H9 (cell line): ENCODE measurements at regions not wholly inside any gene's neighbourhood (a gene's known extent, or its start where the extent isn't known, plus 50 kb on each side); places are given as distances from the start of the nearest gene placed in this dataset.
"Not testable (repeated sequence)": the region's sequence is repeated elsewhere in the genome, so short reads cannot be mapped to it uniquely, and the experiment has no call there.

Experiments
- DNase-seq: peaks from one replicate; pipeline ENCODE4 v3.0.0-alpha.2; 2017
- H2AFZ ChIP-seq: one replicate; pipeline ENCODE4 v1.6.1; 2013; ENCODE audit warnings: mild to moderate bottlenecking, low read length, control low read depth, moderate library complexity
- H2AK5ac ChIP-seq: 2 replicates; pipeline ENCODE4 v1.6.1; 2013; ENCODE audit warnings: low read length, control low read depth, mixed read lengths; ENCODE audit not compliant: insufficient read length
- H2BK120ac ChIP-seq: one replicate; pipeline ENCODE4 v1.6.1; 2013; ENCODE audit warnings: low read depth, mild to moderate bottlenecking, low read length, control low read depth, inconsistent platforms; ENCODE audit not compliant: poor library complexity, severe bottlenecking
- H2BK12ac ChIP-seq: 2 replicates; pipeline ENCODE4 v1.6.1; 2013; ENCODE audit warnings: low read length, control low read depth, mixed read lengths, low read depth; ENCODE audit not compliant: insufficient read length
- H2BK15ac ChIP-seq: 2 replicates; pipeline ENCODE4 v1.6.1; 2013; ENCODE audit warnings: low read depth, low read length, control low read depth
- H2BK20ac ChIP-seq: one replicate; pipeline ENCODE4 v1.6.1; 2013; ENCODE audit warnings: low read depth, mild to moderate bottlenecking, low read length, control low read depth, inconsistent platforms; ENCODE audit not compliant: poor library complexity, severe bottlenecking
- H2BK5ac ChIP-seq: 2 replicates; pipeline ENCODE4 v1.6.1; 2013; ENCODE audit warnings: low read length, control low read depth, mixed read lengths; ENCODE audit not compliant: insufficient read length
- H3K14ac ChIP-seq: 2 replicates; pipeline ENCODE4 v1.6.1; 2013; ENCODE audit warnings: low read length, control low read depth; ENCODE audit not compliant: insufficient read depth
- H3K18ac ChIP-seq: 2 replicates; pipeline ENCODE4 v1.6.1; 2013; ENCODE audit warnings: low read depth, mild to moderate bottlenecking, mixed read lengths, low read length, control low read depth; ENCODE audit not compliant: insufficient read length
- H3K23ac ChIP-seq: 2 replicates; pipeline ENCODE4 v1.6.1; 2013; ENCODE audit warnings: low read length, control low read depth, mixed read lengths, low read depth; ENCODE audit not compliant: insufficient read length
- H3K23me2 ChIP-seq: 2 replicates; pipeline ENCODE4 v1.6.1; 2013; ENCODE audit warnings: low read depth, mild to moderate bottlenecking, mixed read lengths, low read length, control low read depth; ENCODE audit not compliant: insufficient read length, poor library complexity, severe bottlenecking
- H3K27ac ChIP-seq: 2 replicates; pipeline ENCODE4 v1.5.1; 2013; ENCODE audit warnings: low read length, control low read depth, mixed read lengths, low read depth; ENCODE audit not compliant: insufficient read length
- H3K27me3 ChIP-seq: 2 replicates; pipeline ENCODE4 v1.6.1; 2013; ENCODE audit warnings: low read length, control low read depth, inconsistent platforms; ENCODE audit not compliant: insufficient read depth
- H3K4ac ChIP-seq: 2 replicates; pipeline ENCODE4 v1.6.1; 2013; ENCODE audit warnings: low read depth, mild to moderate bottlenecking, control low read depth, inconsistent platforms, low read length, moderate library complexity
- H3K4me1 ChIP-seq: 2 replicates; pipeline ENCODE4 v1.6.1; 2013; ENCODE audit warnings: low read length, control low read depth, inconsistent platforms; ENCODE audit not compliant: insufficient read depth
- H3K4me2 ChIP-seq: 2 replicates; pipeline ENCODE4 v1.6.1; 2013; ENCODE audit warnings: low read length, control low read depth, mixed read lengths; ENCODE audit not compliant: insufficient read length, insufficient read depth
- H3K56ac ChIP-seq: 2 replicates; pipeline ENCODE4 v1.6.1; 2013; ENCODE audit warnings: low read depth, mild to moderate bottlenecking, mixed read lengths, low read length, control low read depth; ENCODE audit not compliant: insufficient read length
- H3K79me1 ChIP-seq: 2 replicates; pipeline ENCODE4 v1.6.1; 2013; ENCODE audit warnings: low read depth, mild to moderate bottlenecking, moderate library complexity, low read length, control low read depth, inconsistent platforms; ENCODE audit not compliant: insufficient read depth, poor library complexity, severe bottlenecking
- H3K79me2 ChIP-seq: 2 replicates; pipeline ENCODE4 v1.6.1; 2013; ENCODE audit warnings: low read length, control low read depth, inconsistent platforms; ENCODE audit not compliant: insufficient read depth
- H3K9ac ChIP-seq: 2 replicates; pipeline ENCODE4 v1.6.1; 2013; ENCODE audit warnings: low read length, control low read depth, mixed read lengths; ENCODE audit not compliant: insufficient read length; ENCODE audit errors: extremely low read depth
- H3K9me3 ChIP-seq: one replicate; pipeline ENCODE4 v1.6.1; 2013; ENCODE audit warnings: low read depth, low read length, inconsistent platforms; ENCODE audit not compliant: control insufficient read depth
- H3T11ph ChIP-seq: one replicate; pipeline ENCODE4 v1.6.1; 2013; ENCODE audit warnings: mild to moderate bottlenecking, low read length, control low read depth, inconsistent platforms
- H4K20me1 ChIP-seq: one replicate; pipeline ENCODE4 v1.6.1; 2013; ENCODE audit not compliant: control insufficient read depth, insufficient read length, insufficient read depth
- H4K5ac ChIP-seq: 2 replicates; pipeline ENCODE4 v1.6.1; 2013; ENCODE audit warnings: low read depth, mild to moderate bottlenecking, mixed read lengths, low read length, control low read depth; ENCODE audit not compliant: insufficient read length
- H4K8ac ChIP-seq: replicated peaks from 2 replicates; pipeline ENCODE4 v1.6.1; 2013; ENCODE audit warnings: low read length, control low read depth, mixed read lengths, low read depth; ENCODE audit not compliant: insufficient read length
- H4K91ac ChIP-seq: 2 replicates; pipeline ENCODE4 v1.6.1; 2013; ENCODE audit warnings: low read depth, mild to moderate bottlenecking, moderate library complexity, mixed read lengths, low read length, control low read depth; ENCODE audit not compliant: insufficient read length
- H3K27ac Mint-ChIP-seq, 3 experiments: 2 replicates in 2 of 3; 3 replicates in 1 of 3; pipeline ENCODE4 v1.8.0; 2020 to 2021; ENCODE audit warnings: mixed read lengths in 3 of 3, mild to moderate bottlenecking in 1 of 3, moderate library complexity in 1 of 3
- H3K27me3 Mint-ChIP-seq: 2 replicates; pipeline ENCODE4 v1.8.0; 2021; ENCODE audit warnings: low read depth, mild to moderate bottlenecking, moderate library complexity, mixed read lengths
- H3K36me3 Mint-ChIP-seq, 3 experiments: 2 replicates in 2 of 3; 3 replicates in 1 of 3; pipeline ENCODE4 v1.8.0; 2020 to 2021; ENCODE audit warnings: low read depth in 3 of 3, mixed read lengths in 3 of 3; ENCODE audit not compliant: insufficient read depth in 1 of 3
- H3K4me1 Mint-ChIP-seq, 2 experiments: 2 replicates each; pipeline ENCODE4 v1.8.0; 2020; ENCODE audit warnings: mixed read lengths in 2 of 2
- H3K4me3 Mint-ChIP-seq, 2 experiments: 2 replicates in 1 of 2; 3 replicates in 1 of 2; pipeline ENCODE4 v1.8.0; 2020 to 2021; ENCODE audit warnings: mild to moderate bottlenecking in 2 of 2, mixed read lengths in 2 of 2, moderate library complexity in 1 of 2
- H3K9me3 Mint-ChIP-seq, 2 experiments: 2 replicates in 1 of 2; 3 replicates in 1 of 2; pipeline ENCODE4 v1.8.0; 2020; ENCODE audit warnings: mild to moderate bottlenecking in 2 of 2, mixed read lengths in 2 of 2, moderate library complexity in 1 of 2
- CTCF ChIP-seq: fragments of 200-600 bp; sonication (generic); conservative IDR thresholded peaks from 3 replicates; pipeline ENCODE4 v1.8.0; 2021; ENCODE audit warnings: antibody characterized with exemption, mild to moderate bottlenecking
- WGBS: extraction: QIAGEN DNeasy Blood & Tissue Kit; methylation state at CpG from one replicate; pipeline ENCODE4 v1.1.7; 2013; ENCODE audit warnings: missing lambda C conversion rate, low lambda C conversion rate, mixed read lengths; ENCODE audit not compliant: insufficient read length; ENCODE audit errors: extremely low coverage; 5-methylcytosine and 5-hydroxymethylcytosine counted together

GRCh38 chr13:25001476-25002206 is 94.3 kb upstream of the PABPC3 start:
- Histone ChIP-seq H3K79me2 (no peaks in the 10 kb centered on the region), H2BK20ac (no peak overlapping the region), H3K4me1 (peaks cover 2% of the 10 kb centered on the region; the same call in 1 of the 2 replicates), H4K20me1 (no peaks in the 10 kb centered on the region), H3K23ac (no peak overlapping the region), H3K56ac (no peak overlapping the region), H3K4ac (no peak overlapping the region), H2BK12ac (no peak overlapping the region), H4K5ac (no peak overlapping the region), H3K27ac (no peak overlapping the region), H2BK15ac (no peak overlapping the region), H3K79me1 (no peaks in the 10 kb centered on the region), H3K23me2 (no peaks in the 10 kb centered on the region), H3K14ac (no peak overlapping the region), H2BK5ac (no peak overlapping the region), H3K9ac (no peak overlapping the region), H3K18ac (no peak overlapping the region), H3K9me3 (no peaks in the 10 kb centered on the region), H2BK120ac (no peak overlapping the region), H4K8ac (no peak overlapping the region), H2AK5ac (no peak overlapping the region), H2AFZ (no peak overlapping the region), H4K91ac (no peak overlapping the region), H3K4me2 (no peak overlapping the region), H3K27me3 (no peaks in the 10 kb centered on the region), H3T11ph (no peak overlapping the region)
- Mint-ChIP-seq H3K36me3 (no peaks in the 10 kb centered on the region), H3K4me1 (peaks cover 8 to 9% of the 10 kb centered on the region in 2 experiments), H3K27ac (no peak overlapping the region; a peak in 1 of 7 replicates), H3K27me3 (peaks cover 1% of the 10 kb centered on the region; the same call in 1 of the 2 replicates), H3K4me3 (no peak overlapping the region), H3K9me3 (no peaks in the 10 kb centered on the region)
- DNase-seq = no peak
- WGBS = no CpG with 5 or more reads among the region's 11 CpGs
- no peak for TF ChIP-seq CTCF

- H3K56ac ChIP-seq, H3K27me3 ChIP-seq, H2BK12ac ChIP-seq, H3T11ph ChIP-seq, DNase-seq, H3K79me2 ChIP-seq, H4K5ac ChIP-seq, H3K4me1 ChIP-seq, H3K9me3 Mint-ChIP-seq, H3K9me3 ChIP-seq, H4K91ac ChIP-seq, H2BK5ac ChIP-seq, H3K79me1 ChIP-seq, H2AK5ac ChIP-seq, H3K23ac ChIP-seq, H3K18ac ChIP-seq, H3K14ac ChIP-seq, H2AFZ ChIP-seq, H3K4ac ChIP-seq, H2BK20ac ChIP-seq, H3K27me3 Mint-ChIP-seq, H2BK15ac ChIP-seq, H3K36me3 Mint-ChIP-seq, H3K23me2 ChIP-seq, H2BK120ac ChIP-seq, H3K4me3 Mint-ChIP-seq, H3K4me2 ChIP-seq, H4K8ac ChIP-seq, H3K4me1 Mint-ChIP-seq, H4K20me1 ChIP-seq, H3K9ac ChIP-seq, H3K27ac ChIP-seq: not testable (repeated sequence)
- peak overlapping the region in 1 of 3 experiments; percentile 23; a peak in 1 of 7 replicates for H3K27ac Mint-ChIP-seq
- no CpG with 5 or more reads among the region's 14 CpGs for WGBS
Measured at GRCh38 chr13:25002311-25002710, 93.6 kb upstream of the PABPC3 start.
